ENCODE measurements at regions not wholly inside any gene's neighbourhood (a gene's known extent, or its start where the extent isn't known, plus 50 kb on each side); places are given as distances from the start of the nearest gene placed in this dataset.
"Not testable (repeated sequence)": the region's sequence is repeated elsewhere in the genome, so short reads cannot be mapped to it uniquely, and the experiment has no call there.

GRCh38 chr2:16105669-16106281, 165.4 kb downstream of the MYCN start:
- no peak for DNase-seq (ENCODE audit: low read depth in 2 of 2)

DNA sequence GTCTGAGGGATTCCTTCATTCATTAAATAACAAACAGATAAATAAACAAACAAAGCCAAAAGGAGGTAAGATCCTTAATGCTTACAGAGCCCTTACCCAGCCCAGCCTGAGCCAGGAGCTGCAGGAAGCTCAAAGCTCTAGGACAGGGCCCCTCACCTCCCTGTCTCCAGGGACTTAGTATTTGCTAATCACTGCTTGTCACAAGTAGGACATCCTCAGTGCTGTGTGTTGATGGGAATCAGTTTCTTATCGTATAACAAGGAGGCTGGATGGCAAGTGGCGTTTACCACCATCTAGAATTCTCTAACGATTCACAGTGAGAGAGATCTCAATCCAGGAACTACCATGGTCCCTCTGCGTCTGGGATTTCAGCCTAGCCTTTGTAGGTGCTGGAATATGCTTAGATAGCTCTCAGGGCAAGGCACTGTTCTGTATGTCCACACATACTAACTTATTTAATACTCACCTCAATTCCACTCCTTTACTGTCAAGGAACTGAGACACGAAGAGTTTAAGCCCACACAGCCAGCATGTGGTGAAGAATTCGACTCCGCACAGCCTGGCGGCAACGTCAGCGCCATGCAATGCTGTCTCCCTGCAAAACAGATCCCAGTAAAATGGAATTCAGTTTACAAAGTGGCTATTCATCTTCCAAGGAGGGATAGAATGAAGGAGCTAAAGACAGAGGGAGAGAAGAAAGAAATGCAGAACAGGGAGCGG, 164.8 kb downstream of the MYCN start:
- DNase-seq (ENCODE audit: low read depth in 2 of 2), result no peak

GRCh38 chr2:16104315-16104948, 164.1 kb downstream of the MYCN start:
- DNase-seq (ENCODE audit: low read depth in 2 of 2), result no peak

GRCh38 chr2:16103614-16104314, 163.4 kb downstream of the MYCN start:
- DNase-seq (ENCODE audit: low read depth in 2 of 2), result no peak

DNA sequence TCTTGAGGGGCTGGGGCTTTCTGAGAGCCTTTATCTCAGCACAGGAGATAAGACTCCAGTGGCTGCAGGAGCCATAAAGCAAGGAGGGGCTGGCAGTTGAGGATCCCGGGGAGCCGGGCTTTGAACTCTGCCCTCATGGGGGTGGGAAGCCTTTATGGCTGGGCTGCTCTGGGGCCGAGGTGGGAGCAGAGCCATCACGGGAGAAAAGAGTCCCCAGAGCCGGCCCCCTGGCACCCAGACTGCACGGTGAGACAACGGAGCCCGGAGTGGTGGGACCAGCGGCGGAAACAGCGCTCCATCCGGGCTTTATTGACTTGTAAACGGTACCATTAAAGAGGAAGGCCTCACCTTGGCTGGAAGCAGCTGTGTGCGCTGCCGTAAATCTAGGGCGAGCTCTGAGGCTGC, 162.6 kb downstream of the MYCN start:
- DNase-seq (ENCODE audit: low read depth in 2 of 2), result no peak

- no peak for DNase-seq (ENCODE audit: low read depth in 2 of 2)
These were observed 162.1 kb downstream of the MYCN start for GRCh38 chr2:16102358-16102975.

DNA sequence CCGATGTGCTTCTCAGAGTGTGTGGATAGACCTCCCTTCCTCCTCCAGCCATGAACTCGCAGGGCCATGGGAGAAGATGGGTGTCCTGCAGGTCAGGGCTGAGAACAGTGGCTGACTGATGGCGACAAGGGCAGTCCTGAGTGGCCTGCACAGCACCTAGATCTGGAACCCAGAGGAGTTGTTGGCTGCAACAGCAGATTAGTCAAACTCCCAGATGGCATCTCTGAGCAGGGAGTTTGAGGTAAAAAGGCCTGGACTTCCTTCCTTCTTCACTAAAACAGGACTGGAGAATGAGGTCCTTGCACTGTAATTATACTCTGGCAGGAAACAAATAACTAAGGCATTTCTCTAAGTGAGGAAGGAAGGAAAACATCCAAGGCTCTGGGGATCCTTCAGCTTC, 160.8 kb downstream of the MYCN start:
- no peak for DNase-seq (ENCODE audit: low read depth in 2 of 2)

- DNase-seq (ENCODE audit: low read depth in 2 of 2), result no peak
These were observed 159.7 kb downstream of the MYCN start for GRCh38 chr2:16100006-16100405.

GRCh38 chr2:16099326-16099725, 159.0 kb downstream of the MYCN start:
- DNase-seq (ENCODE audit: low read depth in 2 of 2), result no peak

GRCh38 chr2:16096962-16097361, 156.6 kb downstream of the MYCN start:
- no peak for DNase-seq (ENCODE audit: low read depth in 2 of 2)

- DNase-seq (ENCODE audit: low read depth in 2 of 2), result not testable (repeated sequence)
These were observed 155.1 kb downstream of the MYCN start for GRCh38 chr2:16095483-16095882.

DNA sequence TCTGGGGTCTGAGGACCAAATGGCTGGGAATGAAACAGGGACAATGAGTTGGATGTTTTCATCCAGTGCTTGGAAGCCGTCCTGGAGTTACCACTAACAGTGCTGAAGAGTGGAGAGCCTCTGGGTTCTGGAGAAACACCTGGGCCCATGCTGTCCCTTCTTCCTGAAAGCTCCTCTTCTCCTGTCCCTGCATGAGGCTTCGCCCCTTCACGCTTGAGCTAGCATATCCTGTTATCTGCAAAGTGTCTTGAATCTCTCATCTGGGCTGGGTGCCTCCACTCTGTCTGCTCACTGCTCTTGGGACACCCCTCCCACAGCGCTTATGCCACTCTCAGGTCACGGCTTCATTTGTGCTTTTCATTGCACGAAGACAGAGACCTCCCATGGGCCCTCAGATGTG, 154.5 kb downstream of the MYCN start:
- no peak for DNase-seq (ENCODE audit: low read depth in 2 of 2)

- DNase-seq (ENCODE audit: low read depth in 2 of 2), result no peak
These were observed 153.5 kb downstream of the MYCN start for GRCh38 chr2:16093639-16094529.

DNA sequence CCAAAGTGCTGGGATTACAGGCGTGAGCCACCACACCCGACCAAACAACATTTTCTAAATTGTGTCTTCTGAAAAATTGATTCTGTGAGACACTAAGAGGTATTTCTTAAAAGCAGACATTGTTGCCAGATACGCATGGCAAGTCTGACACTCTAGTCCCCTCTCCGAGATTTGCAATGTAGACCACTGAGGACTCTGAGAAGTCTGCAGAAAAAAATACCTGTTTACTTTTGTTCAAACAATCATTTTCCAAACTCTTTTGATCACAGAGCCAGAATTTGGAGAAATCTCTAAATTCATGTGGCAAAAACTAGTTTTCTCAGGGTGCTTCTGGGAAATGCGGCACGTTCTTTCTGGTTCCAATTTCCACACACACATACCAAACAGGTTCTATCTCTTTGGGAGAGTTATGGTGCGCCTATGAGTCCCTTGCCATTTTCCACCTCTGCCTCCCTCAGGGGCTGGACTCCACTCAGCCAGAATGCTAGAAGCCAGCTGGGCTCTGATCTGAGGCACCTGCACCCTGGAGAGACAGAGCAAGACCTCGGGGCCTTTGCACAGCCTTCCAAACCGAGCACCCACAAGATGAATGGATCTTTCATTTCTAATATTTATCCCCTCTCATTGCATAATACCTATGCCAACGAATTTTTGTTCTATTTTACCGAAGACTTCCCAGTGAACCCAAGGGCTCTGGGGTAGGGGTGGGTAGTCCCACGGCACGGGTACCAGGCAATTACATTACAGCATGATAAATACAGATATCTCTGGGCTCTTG, 152.7 kb downstream of the MYCN start:
- no peak for DNase-seq (ENCODE audit: low read depth in 2 of 2)

- DNase-seq (ENCODE audit: low read depth in 2 of 2), result no peak
These were observed 151.4 kb downstream of the MYCN start for GRCh38 chr2:16091576-16092282.

DNA sequence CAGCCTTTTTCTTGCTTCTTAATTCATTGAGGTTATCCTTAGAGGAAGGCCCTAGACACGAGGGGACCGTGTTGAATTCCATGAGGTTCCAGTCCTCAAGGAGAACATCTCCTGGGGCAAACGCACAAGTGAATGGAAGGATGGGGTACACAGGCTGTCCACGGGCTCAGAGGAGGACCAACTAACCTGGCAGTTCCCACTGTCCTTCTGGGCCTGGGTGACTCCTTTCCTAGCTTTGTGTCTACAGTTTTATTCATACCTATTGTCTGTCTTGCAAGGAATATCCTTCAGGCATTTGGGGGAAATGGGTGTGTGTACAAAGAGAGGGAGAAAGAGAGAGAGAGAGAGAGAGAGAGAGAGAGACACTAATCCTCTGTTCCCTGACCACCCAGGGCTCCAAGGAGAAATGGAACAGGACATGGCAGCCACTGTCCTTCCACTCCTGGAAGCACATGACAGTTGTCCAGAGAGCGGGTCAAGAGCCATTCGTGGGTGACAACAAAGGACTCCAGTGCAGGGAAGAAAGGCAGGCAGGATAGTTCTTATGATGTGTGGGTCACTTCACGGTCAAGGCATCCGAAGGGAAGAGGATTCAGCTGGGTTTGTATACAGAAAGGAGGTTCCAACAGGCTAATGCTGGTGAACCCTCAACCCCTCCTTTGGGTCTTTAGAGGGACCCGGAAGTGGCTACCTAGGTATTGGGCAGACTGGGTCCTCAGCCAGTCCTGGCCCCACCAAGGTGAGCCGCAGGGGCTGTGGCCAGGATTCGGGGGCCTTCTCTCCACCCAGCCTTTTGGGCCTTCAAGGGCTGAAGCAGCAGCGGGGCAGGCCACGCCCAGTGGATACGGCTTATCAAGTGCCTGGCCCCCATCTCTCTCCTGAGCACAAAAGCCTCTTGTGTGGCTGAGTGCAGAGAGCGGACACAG, 150.6 kb downstream of the MYCN start:
- DNase-seq (ENCODE audit: low read depth in 2 of 2), result no peak

DNA sequence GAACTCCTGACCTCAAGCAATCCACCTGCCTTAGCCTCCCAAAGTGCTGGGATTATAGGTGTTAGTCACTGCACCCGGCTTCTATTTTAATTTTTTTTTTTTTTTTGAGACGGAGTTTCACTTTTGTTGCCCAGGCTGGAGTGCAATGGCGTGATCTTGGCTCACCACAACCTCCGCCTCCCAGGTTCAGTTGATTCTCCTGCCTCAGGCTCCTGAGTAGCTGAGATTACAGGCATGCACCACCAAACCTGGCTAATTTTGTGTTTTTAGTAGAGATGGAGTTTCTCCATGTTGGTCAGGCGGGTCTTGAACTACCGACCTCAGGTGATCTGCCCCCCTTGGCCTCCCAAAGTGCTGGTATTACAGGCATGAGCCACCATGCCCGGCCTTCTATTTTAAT, 149.1 kb downstream of the MYCN start:
- not testable (repeated sequence) for DNase-seq (ENCODE audit: low read depth in 2 of 2)

- no peak for DNase-seq (ENCODE audit: low read depth in 2 of 2)
These were observed 148.4 kb downstream of the MYCN start for GRCh38 chr2:16088802-16089112.
